Inflammatory macrophage treated with lipopolysaccharide for 4 hours (primary cell): ENCODE measurements at regions not wholly inside any gene's neighbourhood (a gene's known extent, or its start where the extent isn't known, plus 50 kb on each side); places are given as distances from the start of the nearest gene placed in this dataset.

ENCODE experiments used
- DNase-seq: peaks from one replicate; pipeline ENCODE4 v3.0.0-alpha.2; 2020

DNA sequence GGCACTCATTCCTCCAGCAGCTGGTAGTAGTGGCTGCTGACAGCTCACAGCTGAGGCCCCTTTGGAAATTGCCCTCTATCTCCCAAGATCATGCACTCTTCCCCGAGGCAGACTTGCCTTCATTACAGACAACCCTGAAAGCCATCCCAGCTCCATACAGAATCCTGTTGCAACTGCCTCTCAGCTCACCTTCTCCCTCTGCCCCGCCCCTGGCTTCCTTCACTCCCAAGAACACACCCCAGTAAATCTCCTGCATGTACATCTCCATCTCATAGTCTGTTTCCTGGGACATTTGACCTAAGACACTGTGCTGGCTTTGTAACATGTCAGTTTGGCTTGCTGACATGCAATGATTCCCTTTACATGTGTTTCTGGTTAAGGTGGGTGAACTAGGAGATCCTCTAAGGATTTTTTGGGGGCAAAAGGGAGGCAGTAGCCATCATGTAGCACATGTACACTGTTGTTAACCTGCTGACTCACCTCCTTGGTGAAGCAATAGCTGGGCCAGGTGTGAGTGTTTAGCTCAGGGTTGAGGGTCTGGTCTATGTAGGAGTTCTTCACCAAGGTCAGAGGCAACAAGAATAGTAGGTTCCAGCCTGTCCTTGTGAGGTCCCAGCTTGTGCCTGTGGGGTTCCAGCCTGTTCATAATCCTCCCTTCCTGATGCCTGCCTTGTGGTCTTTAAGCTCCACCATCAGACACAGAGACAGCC lies 179.6 kb downstream of the CSNK2A3 start:
- no peak for DNase-seq

DNA sequence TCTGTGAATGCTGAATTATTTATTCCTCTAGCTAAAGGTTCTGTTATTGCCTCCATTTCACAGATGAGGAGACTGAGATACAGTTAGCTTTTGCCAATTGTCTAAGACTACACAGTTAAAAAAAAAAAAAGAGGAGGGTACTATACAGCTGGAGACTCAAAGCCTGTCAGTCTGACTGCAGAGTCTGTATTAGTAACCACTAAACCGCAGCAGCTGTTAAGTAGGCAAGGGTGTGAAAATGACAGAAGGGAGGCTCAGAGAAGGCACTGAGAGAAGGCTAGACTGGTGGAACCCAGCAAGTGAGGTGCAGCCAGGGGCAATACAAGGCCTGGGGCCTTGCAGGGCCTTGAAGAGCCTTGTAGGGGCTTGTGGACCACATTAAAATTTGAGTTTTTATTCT lies 181.2 kb downstream of the CSNK2A3 start:
- no peak for DNase-seq

DNA sequence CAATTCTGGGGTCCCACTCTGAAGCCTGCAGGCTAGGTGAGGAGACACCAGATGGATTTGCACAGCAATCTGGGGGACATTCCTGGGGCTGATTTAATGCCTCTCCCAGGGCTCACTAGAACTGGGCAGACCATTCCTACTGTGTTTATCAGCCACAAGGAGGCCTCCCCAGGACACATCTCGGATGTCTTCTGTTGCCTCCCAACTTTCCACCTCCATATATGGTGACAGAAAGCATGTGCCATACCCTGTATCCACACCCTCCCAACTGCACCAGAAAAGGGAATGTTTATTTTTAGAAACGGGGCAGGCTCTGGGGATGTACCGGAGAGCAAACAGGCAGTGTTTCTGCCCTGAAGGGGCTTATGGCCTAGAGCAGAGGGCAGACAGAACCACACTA lies 181.8 kb downstream of the CSNK2A3 start:
- no peak for DNase-seq

DNA sequence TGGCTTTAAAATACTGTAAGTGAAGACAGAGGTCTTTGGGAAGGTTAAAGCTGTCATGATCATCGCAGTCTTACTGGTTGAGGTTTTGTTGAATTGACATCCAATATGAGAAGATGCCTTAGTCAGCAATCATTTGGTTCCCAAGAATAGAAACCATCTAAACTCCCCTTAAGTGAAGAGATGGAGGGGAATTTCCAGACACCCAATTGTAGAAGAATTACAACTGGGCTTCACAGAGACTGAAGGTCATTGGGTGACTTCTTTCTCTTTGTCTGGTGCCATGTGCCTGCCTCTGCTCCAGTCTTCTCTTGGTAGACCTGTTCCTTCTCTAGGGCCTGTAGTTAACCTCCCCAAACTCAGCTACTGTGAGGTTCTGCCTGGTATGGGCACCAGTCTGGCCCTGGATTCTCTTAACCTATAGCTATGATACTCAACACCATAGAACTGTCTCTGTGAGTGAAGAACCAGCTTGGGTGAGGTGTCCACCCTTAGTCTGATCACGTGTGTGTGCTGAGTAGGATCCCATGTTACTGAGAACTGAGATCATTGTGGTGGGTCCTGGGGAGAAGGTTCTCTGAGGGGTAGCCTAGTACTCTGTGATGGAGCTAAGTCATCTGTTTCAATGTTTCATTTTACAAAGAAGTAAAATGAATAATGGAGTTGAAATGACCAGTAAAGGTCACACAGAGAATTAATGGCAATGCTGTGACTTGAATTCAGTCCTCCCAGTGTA lies 182.5 kb downstream of the CSNK2A3 start:
- no peak for DNase-seq

DNA sequence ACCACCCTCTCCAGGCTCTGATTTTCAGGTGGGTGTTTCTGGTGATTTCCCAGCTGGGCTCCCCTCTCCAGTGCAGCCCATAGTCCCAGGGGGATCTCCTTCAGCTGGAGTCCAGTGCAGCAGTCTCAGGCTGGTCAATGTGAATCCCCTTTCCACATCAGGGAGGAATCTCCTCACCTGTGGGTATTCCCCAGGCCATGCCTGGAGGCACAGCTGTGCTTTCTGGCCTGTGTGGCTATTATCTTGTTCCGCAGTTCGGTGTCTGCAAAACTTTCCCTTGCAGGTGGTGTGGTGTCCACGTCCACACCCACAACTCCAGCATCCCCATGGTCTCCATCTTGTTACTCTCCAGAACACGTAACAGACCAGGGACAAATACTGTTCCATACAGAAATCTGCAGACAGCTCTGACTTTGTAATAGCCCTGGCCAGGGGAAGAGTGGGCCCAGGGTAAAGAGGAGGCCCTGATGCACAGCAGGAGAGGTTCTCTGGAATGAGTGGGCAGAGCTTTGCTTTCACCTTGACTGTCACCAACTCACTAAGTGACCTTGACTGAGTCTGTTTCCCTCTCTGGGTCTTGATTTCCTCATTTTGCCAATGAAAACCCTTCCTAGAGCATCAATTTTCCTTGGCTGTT lies 183.2 kb downstream of the CSNK2A3 start:
- DNase-seq: no peak

DNA sequence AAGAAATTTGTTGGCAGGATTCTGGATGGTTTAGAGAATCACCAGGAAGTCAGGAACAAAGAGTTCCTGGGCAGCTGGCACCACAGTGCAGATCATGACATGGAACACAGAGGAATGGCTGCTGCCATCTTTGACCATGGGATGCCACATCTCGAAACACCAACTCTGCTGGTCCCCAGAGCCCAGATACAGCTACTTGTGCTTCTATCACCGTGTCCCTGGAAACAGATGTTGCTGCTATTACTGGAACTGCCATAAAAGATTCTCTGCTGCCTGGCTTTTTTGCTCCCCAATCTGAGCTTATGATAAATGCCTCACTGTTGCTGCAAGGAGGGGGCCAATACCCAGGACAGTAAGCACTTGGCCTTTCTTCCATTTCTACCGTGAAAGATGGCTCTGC lies 185.2 kb downstream of the CSNK2A3 start:
- DNase-seq: no peak

DNA sequence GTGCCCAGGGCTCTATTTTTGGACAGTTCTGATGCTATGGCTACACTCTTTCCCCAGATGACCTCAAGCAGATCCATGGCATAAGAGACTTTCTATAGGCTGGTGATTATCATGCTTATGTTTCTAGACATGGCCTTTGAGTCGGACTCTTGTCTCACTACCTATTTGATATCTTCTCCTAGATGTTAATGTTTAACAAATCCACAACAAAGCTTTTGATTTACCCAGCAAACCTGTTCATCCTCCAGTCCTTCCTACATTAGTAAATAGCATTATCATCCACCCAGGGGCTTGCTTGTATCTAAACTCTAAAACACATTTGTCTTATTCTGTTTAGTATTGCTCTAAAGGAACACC lies 188.7 kb downstream of the CSNK2A3 start:
- no peak for DNase-seq

DNA sequence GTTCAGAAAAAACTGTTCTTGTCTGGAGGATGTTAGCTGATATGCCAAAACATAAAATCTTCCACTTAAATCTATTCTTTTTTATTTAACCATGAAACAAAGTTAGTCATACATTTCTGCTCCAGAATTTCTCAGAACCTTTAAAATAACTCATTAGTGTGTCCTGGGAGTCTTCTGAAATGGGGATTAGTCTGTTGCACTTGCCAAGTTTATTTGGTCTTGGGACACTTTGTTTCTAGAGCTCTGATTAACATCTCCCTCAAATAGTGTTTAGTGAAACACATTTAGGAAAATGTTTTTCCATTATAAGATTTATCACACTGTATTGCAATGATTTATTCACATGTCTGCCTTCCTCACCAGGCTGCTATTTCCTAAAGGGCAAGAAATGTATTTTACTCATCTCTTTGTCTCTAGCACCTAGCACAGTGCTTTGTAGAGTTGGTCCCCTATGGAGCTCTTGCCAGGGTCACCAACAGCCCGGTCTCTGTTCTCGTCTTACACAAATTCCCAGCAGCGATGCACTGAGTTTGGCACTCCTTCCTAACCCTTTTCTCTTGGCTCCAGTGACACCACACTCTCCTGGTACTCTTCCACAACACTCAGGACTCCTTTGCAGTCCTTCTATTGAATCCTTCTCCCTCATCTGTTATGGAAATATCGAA lies 189.2 kb downstream of the CSNK2A3 start:
- no peak for DNase-seq

DNA sequence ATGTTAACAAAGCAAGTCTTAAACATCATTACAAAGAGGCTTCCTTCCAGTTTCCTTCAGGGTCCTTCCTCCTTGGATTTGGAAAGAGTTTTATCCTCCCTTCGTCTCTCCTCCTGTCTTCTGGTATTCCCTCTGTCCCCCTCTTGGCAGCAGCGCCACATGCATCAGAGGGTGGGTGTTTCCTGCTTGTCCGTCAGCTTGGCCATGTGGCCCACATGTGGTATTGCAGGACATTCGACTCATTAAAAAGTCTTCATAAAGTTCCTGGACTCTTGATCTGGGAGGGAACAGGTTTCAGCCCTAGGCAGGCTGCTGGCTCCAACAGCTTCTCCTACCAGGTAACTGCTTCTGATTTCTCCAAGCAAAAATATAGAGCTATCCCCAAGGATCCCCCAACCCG lies 189.8 kb downstream of the CSNK2A3 start:
- no peak for DNase-seq

DNA sequence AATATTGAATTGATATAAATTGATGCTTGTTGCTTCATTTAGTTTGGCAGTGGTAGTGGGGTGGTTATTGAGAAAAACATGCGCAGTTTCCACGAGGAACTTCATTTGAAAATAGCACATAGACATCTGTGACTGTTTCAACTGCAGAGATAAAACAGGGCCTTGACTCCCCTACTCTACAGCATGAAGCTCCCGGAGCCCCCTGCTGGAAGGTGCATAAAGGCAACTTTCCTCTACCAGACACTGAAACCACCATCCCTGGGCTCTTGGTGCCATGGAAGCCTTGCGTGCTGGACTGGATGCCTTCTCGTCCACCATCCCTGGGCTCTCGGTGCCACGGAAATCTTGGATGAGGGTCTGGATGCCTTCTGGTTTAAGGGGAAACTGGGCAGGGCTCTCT lies 195.9 kb downstream of the CSNK2A3 start:
- no peak for DNase-seq

DNA sequence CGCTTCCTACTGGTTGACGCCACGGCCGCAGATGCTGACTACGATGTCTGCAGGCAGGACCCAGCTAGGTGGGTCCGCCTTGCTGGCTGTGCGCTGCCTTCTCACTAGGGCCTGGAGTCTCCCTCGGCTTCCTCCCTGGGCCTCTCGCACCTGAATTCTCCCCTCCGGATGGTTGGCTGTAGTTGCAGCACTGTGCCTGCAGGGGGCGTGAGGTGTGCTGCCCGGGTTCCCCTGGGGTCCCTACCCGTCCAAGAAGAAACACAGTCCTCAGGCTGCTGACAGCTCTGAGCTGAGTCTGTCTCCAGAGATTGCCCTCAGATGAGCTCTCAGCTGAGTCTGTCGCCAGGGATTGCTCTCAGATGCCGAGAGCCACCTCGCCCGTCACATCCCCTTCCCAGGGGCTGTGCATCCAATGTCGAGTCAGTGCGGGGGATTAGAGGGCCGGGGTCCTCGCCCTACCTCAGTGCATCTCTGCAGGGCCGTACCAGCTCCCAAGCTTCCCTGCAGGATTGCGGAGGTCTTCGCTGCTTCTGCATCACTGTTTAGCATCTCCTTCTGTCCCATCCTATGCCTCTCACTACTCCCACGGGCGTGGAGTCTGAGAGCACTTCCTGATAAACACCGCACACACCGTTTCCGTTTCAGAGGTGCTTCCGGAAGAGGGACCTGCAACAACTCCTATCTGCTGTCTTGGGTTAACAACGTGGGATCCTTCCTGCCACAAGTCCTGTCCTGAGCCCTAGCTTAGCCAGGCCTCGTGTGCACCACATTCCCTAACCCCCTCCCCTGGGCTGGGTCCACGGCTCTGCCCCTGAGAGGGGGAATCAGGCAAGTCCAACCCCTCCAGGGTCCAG lies 196.9 kb downstream of the CSNK2A3 start:
- DNase-seq: no peak

DNA sequence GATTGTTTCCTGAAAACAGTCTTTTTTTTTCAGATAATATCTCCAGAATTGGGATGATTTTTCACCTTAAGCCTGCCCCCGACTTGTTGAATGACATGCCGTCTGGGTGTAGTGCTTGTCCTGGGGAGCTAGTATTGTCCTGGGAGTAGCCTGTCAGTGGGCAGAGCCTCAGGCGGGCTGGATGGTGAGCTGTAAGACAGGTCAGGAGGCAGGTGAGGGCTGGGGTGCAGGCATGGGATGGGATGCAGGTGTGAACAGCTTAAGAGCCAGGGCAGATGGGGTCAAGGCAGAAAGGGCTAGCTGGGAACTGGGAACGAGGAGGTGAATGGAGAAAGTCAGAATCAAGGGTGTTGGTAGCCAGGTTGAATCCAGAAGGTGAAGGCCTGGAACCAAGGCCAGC lies 200.2 kb downstream of the CSNK2A3 start:
- no peak for DNase-seq

DNA sequence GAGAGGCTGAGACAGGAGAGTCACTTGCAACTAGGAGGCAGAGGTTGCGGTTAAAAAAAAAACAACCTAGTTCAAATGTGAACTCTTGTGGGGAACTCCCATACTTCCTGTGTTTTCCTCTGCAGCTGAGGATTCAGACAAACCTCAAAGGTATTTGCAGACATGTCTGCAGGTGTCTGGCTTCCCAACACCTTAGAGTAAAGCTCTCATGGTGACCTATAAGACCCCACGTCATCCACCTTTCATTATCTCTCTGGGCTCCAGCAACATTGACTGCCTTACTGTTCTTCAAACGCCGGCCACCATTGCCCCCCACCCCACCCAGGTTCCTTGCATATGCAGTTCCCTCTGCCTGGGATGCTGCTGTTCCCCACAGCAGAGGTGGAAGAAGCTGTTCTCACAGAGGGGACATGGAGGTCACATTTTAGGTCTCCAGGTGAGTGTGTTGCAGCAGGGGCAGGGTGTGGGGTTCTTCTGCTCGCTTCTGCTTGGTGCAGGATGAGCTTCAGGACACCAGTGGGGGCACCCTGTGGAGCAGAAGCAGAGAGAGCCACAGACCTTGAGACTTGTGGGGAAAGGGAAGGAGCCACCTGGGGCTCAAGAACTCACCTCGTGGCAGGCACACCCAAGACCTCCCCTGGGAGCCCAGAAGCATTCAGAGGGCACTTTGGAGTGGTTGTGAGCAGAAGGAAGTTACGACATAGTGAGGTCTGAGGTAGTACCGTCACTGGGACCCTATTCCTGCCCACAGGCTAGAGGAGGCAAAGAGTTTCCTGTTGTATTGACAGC lies 203.2 kb downstream of the CSNK2A3 start:
- DNase-seq: no peak

DNA sequence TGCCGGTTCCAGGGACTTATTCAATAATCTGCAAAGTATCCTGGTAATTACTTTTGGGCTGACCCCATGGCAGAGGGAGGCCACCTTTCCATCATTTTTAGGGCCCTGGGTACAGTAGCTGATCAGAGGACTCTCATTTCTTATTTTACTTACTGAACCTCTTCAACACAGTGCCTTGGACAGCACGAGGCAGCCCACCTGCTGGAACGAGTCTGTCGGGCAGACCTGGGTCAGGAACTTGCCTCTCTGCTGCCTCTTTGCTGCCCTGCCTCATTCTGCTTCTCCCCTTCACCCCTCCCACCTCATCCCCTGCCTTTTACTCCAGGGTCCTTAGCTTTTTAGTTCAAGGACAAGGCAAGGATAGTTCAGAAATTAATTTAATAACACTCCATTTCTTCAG lies 204.5 kb downstream of the CSNK2A3 start:
- no peak for DNase-seq

DNA sequence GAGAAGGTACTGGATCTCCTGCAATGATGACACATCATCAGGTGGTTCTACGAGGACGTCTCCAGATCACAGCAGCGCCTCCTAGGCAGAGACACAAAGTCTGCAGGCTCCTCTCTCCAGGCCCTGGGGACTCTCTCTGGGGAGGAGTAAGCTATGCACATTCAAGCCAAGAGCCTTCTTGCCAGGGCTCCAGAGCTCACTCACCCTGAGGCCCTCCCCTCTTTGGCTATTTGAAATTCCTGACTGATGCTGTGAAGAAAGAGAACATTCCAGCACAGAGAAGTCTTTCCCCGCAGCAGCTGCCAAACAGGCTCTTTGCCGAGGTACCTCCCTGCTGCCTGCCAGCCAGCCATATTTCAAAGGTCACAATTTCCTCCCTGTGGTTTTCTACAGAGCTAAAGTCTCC lies 204.9 kb downstream of the CSNK2A3 start:
- no peak for DNase-seq

DNA sequence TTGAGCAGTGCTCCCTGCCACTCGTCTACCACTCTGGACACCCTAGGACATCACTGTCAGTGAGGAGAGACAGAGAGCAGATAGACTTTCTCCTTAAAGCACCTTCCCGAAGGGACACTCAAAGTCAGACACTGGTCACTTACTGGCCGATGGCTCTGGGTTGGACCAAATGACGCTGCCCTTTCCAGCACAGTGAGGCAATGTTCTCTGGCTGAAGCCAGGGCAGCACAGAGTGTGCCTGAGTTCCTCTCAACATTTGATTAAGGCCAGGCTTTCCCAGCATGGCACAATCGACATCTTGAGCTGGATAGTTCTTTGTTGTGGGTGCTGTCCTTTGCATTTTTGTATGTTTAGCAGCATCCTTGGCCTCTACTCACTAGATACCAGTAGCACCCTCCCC lies 206.2 kb downstream of the CSNK2A3 start:
- DNase-seq: no peak

DNA sequence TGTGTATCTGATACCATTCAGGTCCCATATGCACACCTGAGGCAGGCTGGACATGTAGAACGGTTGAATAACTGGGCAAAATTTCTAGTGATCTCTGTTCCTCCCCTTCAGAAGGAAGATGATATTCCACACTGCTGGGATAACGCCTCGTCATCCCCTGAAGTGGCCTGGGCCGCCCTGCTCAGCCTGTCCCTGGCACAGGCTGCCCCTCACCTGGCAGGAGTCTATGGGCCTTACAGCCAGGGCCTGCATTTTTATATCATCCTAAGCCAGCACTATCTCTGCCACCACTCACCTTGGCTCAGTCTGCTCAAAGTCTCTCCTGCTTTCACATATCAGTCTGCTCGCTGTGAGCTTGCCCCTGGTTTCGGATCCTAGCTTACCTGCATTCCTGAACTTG lies 209.2 kb downstream of the CSNK2A3 start:
- no peak for DNase-seq

DNA sequence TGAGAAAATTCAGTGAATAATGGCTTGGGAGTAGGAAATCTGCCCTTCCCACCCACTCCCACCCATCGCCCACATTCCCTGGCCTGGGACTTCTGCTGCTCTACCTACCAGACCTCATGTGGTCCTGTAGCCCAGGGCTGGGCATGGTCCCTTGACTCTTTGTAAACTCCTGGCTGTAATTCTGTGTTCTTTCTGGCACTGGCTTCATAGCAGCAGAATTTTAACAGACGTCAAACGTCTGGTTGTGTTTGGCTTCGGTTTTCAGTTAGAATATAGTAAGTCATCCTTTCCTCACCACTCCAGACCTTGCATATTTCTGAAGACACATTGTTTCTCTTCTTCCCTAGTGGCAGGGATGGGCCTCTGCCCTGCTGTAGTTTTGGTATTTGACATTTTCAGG lies 210.6 kb downstream of the CSNK2A3 start:
- DNase-seq: no peak

DNA sequence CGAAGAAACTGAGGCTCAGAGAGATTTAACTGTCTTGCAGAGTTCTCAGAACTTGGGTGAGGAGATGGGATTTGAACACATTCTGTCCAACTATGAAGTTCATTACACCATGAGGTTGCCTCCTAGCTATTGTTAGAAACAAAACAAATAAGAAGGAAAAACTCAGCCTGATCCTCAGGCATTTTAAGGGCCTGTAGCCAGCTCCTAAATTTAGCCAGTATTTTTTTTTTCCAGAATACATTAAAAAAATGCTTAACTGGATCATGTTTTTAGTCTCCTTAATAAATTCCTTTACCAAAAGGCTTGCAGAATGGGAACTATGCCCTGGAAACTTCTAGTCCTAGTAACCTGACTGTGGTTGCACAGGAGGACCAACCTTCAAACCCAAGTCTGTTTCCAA lies 212.0 kb downstream of the CSNK2A3 start:
- no peak for DNase-seq

DNA sequence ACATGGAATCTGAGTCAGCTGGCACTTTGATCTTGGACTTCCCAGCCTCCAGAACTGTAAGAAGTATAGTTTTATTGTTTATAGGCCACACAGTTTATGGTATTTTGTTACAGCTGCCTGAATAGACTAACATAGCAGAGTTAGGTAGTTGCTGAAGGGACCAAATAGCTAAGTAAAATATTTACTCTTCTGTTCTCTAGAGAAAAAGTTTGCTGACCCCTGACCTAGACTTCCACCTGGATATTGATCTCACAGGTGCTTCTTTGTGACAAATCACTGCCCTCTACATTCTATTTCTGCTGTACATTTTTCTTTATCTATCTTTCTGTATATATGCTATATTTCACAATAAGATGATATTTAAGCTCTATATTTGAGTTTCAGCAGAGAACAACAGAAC lies 212.5 kb downstream of the CSNK2A3 start:
- no peak for DNase-seq

DNA sequence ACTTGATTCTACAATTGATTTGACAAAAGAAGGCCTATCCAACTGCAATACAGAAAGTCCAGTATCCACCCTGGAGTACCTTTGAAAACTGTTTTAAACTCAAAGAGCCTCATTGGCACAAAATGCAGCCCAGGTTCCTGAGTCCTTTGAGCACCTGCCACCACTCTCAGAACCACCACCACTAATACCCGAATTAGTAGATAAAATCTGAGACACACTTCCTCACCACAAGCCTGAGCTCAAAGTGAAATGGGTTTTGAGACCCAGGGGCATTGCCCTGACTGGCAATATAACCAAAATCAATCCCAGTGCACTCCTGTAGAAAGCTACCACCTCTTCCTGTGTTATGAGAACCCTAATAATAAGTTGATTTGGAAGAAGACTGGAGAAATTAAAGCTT lies 215.7 kb downstream of the CSNK2A3 start:
- no peak for DNase-seq

DNA sequence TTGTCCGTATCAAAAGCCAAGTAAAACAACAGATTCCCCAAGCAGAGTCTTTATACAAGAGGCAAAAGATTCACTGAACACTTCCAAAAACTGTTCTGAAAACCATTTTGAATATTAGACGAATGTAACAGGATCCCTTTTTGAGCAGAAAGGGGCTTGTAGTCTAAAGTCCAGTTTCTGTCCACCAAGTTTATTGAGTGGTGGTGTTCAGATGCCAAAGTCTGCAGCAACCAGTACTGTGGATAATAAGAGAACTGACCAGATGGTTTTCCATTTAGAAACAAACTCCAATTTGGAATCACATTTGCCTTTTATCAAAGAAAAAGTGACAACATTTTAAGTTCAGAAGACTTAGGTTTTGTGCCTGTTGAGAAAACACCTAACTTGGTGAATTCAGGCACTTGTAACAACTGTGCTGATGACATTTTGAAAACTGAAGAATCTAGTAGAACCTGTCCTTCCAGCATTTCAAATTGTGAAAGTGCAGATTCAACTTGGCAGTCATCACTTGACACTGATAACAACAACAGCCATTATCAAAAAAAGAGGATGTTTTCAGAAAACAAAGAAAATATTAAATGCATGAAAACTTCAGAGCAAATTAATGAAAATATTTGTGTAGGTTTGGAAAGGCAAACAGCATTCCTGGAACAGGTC lies 217.1 kb downstream of the CSNK2A3 start:
- DNase-seq: no peak
